SK-N-SH treated with all-trans-retinoic acid at 6 μM for 48 hours (cell line): ENCODE measurements at regions not wholly inside any gene's neighbourhood (a gene's known extent, or its start where the extent isn't known, plus 50 kb on each side); places are given as distances from the start of the nearest gene placed in this dataset.

ENCODE experiments used
- ATAC-seq: fragments of 200-7000 bp; cut with Tn5 transposase; 3 replicates; pipeline ENCODE4 v1.9.1; 2020; ENCODE audit warnings: mild to moderate bottlenecking, moderate library complexity
- ARNTL ChIP-seq: fragments of 450-650 bp; formaldehyde crosslinking; IDR thresholded peaks from 2 replicates; pipeline ENCODE4 v1.5.0; 2020; ENCODE audit warnings: low read depth, mild to moderate bottlenecking, moderate library complexity, borderline replicate concordance
- BACH2 ChIP-seq: fragments of 250-450 bp; sonication (Bioruptor Pico); IDR thresholded peaks from 2 replicates; pipeline ENCODE4 v1.9.0; 2021; ENCODE audit warnings: mild to moderate bottlenecking, borderline replicate concordance
- CSRNP3 ChIP-seq: fragments of 250-450 bp; sonication (Bioruptor Pico); IDR thresholded peaks from 2 replicates; pipeline ENCODE4 v1.5.1; 2021; ENCODE audit warnings: mild to moderate bottlenecking, moderate library complexity
- ESRRG ChIP-seq: fragments of 250-450 bp; sonication (Bioruptor Pico); IDR thresholded peaks from 2 replicates; pipeline ENCODE4 v1.6.1; 2021; ENCODE audit warnings: mild to moderate bottlenecking
- GLIS3 ChIP-seq: fragments of 250-450 bp; sonication (Bioruptor Pico); IDR thresholded peaks from 2 replicates; pipeline ENCODE4 v1.5.0; 2020; ENCODE audit warnings: mild to moderate bottlenecking, moderate library complexity
- ISL1 ChIP-seq: fragments of 250-450 bp; sonication (Bioruptor Pico); IDR thresholded peaks from 2 replicates; pipeline ENCODE4 v2.1.2; 2022; ENCODE audit warnings: mild to moderate bottlenecking, moderate library complexity
- OSR1 ChIP-seq: fragments of 250-450 bp; sonication (Bioruptor Pico); IDR thresholded peaks from 2 replicates; pipeline ENCODE4 v1.8.0; 2022; ENCODE audit warnings: moderate library complexity, mild to moderate bottlenecking, inconsistent platforms
- PATZ1 ChIP-seq: fragments of 250-450 bp; sonication (Bioruptor Pico); IDR thresholded peaks from 2 replicates; pipeline ENCODE4 v1.8.0; 2020; ENCODE audit warnings: mild to moderate bottlenecking, moderate library complexity, borderline replicate concordance
- POU6F1 ChIP-seq: fragments of 250-450 bp; sonication (Bioruptor Pico); IDR thresholded peaks from 2 replicates; pipeline ENCODE4 v1.8.0; 2021; ENCODE audit warnings: low read depth, mild to moderate bottlenecking, moderate library complexity, borderline replicate concordance
- RARB ChIP-seq: fragments of 250-450 bp; sonication (Bioruptor Pico); IDR thresholded peaks from 2 replicates; pipeline ENCODE4 v1.8.0; 2021; ENCODE audit warnings: mild to moderate bottlenecking, moderate library complexity
- TCF4 ChIP-seq: fragments of 250-450 bp; sonication (Bioruptor Pico); IDR thresholded peaks from 2 replicates; pipeline ENCODE4 v1.8.0; 2021; ENCODE audit warnings: mild to moderate bottlenecking, moderate library complexity, borderline replicate concordance
- TOX ChIP-seq: fragments of 250-450 bp; sonication (Bioruptor Pico); IDR thresholded peaks from 2 replicates; pipeline ENCODE4 v1.8.0; 2021; ENCODE audit warnings: mild to moderate bottlenecking, moderate library complexity, borderline replicate concordance
- TSHZ2 ChIP-seq: fragments of 250-450 bp; sonication (Bioruptor Pico); IDR thresholded peaks from 2 replicates; pipeline ENCODE4 v1.5.0; 2020; ENCODE audit warnings: mild to moderate bottlenecking, moderate library complexity
- ZFP3 ChIP-seq: fragments of 250-450 bp; sonication (Bioruptor Pico); IDR thresholded peaks from 2 replicates; pipeline ENCODE4 v1.5.0; 2020; ENCODE audit warnings: mild to moderate bottlenecking, moderate library complexity
- ZFP30 ChIP-seq: fragments of 450-650 bp; formaldehyde crosslinking; IDR thresholded peaks from 2 replicates; pipeline ENCODE4 v1.5.0; 2022; ENCODE audit warnings: mild to moderate bottlenecking, moderate library complexity
- ZNF70 ChIP-seq: fragments of 450-650 bp; formaldehyde crosslinking; IDR thresholded peaks from 2 replicates; pipeline ENCODE4 v1.5.0; 2020; ENCODE audit warnings: mild to moderate bottlenecking, moderate library complexity
- ZNF8 ChIP-seq: fragments of 450-650 bp; formaldehyde crosslinking; IDR thresholded peaks from 2 replicates; pipeline ENCODE4 v1.5.0; 2020; ENCODE audit warnings: mild to moderate bottlenecking, moderate library complexity

- no peak for TF ChIP-seq PATZ1 (CRISPR knock-in tag)
Observed at GRCh38 chr9:96051423-96051822, 175.9 kb downstream of the ERCC6L2 start (continued).

GRCh38 chr9:96050861-96051155 lies 175.3 kb downstream of the ERCC6L2 start:
- ATAC-seq, result no peak

GRCh38 chr9:96050048-96050860 lies 174.8 kb downstream of the ERCC6L2 start:
- TF ChIP-seq PATZ1 (CRISPR knock-in tag), result no peak
- no peak for TF ChIP-seq TSHZ2
- TF ChIP-seq ARNTL (CRISPR knock-in tag), result no peak
- no peak for TF ChIP-seq TOX (CRISPR knock-in tag)
- TF ChIP-seq CSRNP3, result no peak
- ATAC-seq, result no peak

More at GRCh38 chr9:96050861-96051155, 175.3 kb downstream of the ERCC6L2 start:
- TF ChIP-seq OSR1 (CRISPR knock-in tag), result no peak

GRCh38 chr9:96048956-96049831 lies 173.7 kb downstream of the ERCC6L2 start:
- TF ChIP-seq ZFP3 (CRISPR knock-in tag) (no peak), ZFP30 (CRISPR knock-in tag) (no peak), PATZ1 (CRISPR knock-in tag) (no peak), BACH2 (no peak), ZNF8 (CRISPR knock-in tag) (no peak), ISL1 (CRISPR knock-in tag) (no peak), POU6F1 (CRISPR knock-in tag) (no peak), TCF4 (CRISPR knock-in tag) (no peak), RARB (CRISPR knock-in tag) (no peak), ZNF70 (CRISPR knock-in tag) (no peak), GLIS3 (CRISPR knock-in tag) (no peak), ESRRG (no peak)
- ATAC-seq, result no peak
